MM.1S (cell line): ENCODE measurements at regions not wholly inside any gene's neighbourhood (a gene's known extent, or its start where the extent isn't known, plus 50 kb on each side); places are given as distances from the start of the nearest gene placed in this dataset.

Experiments
- DNase-seq: peaks from one replicate; pipeline ENCODE4 v3.0.0-alpha.2; 2015
- H2AFZ ChIP-seq: fragments of 300-600 bp; sonication (generic); 2 replicates; pipeline ENCODE4 v1.6.0; 2016; ENCODE audit warnings: antibody characterized with exemption, low read length
- H3F3A ChIP-seq: fragments of 300-600 bp; sonication (generic); 2 replicates; pipeline ENCODE4 v1.6.1; 2016; ENCODE audit warnings: mild to moderate bottlenecking, antibody characterized with exemption, low read length, moderate library complexity, mixed read lengths; ENCODE audit not compliant: insufficient read depth
- H3K27ac ChIP-seq: fragments of 300-600 bp; sonication (generic); 2 replicates; pipeline ENCODE4 v1.5.1; 2016; ENCODE audit warnings: mild to moderate bottlenecking, low read length
- H3K27me3 ChIP-seq: fragments of 300-600 bp; sonication (generic); replicated peaks from 2 replicates; pipeline ENCODE4 v1.6.0; 2016; ENCODE audit warnings: low read length; ENCODE audit not compliant: insufficient read depth
- H3K36me3 ChIP-seq: fragments of 300-600 bp; sonication (generic); replicated peaks from 2 replicates; pipeline ENCODE4 v1.6.1; 2016; ENCODE audit warnings: mild to moderate bottlenecking, low read length, mixed read lengths; ENCODE audit not compliant: insufficient read depth
- H3K4me1 ChIP-seq: fragments of 300-600 bp; sonication (generic); 2 replicates; pipeline ENCODE4 v1.6.1; 2016; ENCODE audit warnings: low read length, mixed read lengths
- H3K4me2 ChIP-seq: fragments of 300-600 bp; sonication (generic); 2 replicates; pipeline ENCODE4 v1.6.0; 2016; ENCODE audit warnings: low read depth, low read length
- H3K4me3 ChIP-seq: fragments of 300-600 bp; sonication (generic); 2 replicates; pipeline ENCODE4 v1.5.1; 2016; ENCODE audit warnings: low read length, mixed read lengths
- H3K79me2 ChIP-seq: fragments of 300-600 bp; sonication (generic); 2 replicates; pipeline ENCODE4 v1.6.1; 2016; ENCODE audit warnings: mixed run types, low read length, mixed read lengths
- H3K9ac ChIP-seq: fragments of 300-600 bp; sonication (generic); 2 replicates; pipeline ENCODE4 v1.6.1; 2016; ENCODE audit warnings: low read length, mixed read lengths
- H3K9me2 ChIP-seq: fragments of 300-600 bp; sonication (generic); replicated peaks from 2 replicates; pipeline ENCODE4 v1.6.1; 2016; ENCODE audit warnings: mild to moderate bottlenecking, low read length, mixed read lengths; ENCODE audit not compliant: insufficient read depth
- H3K9me3 ChIP-seq: fragments of 300-600 bp; sonication (generic); replicated peaks from 2 replicates; pipeline ENCODE4 v1.6.1; 2016; ENCODE audit warnings: mild to moderate bottlenecking, low read length, mixed read lengths; ENCODE audit not compliant: insufficient read depth
- H4K20me1 ChIP-seq: fragments of 300-600 bp; sonication (generic); 2 replicates; pipeline ENCODE4 v1.6.1; 2016; ENCODE audit warnings: mild to moderate bottlenecking, low read length, moderate library complexity, mixed read lengths; ENCODE audit not compliant: insufficient read depth
- EZH2 ChIP-seq: fragments of 300-600 bp; sonication (generic); optimal IDR thresholded peaks from 2 replicates; pipeline ENCODE3; 2017; ENCODE audit warnings: low read depth, mild to moderate bottlenecking, antibody characterized with exemption, low read length, mixed read lengths
- EZH2phosphoT487 ChIP-seq: fragments of 300-600 bp; sonication (generic); IDR thresholded peaks from 2 replicates; pipeline ENCODE4 v1.6.1; 2018; ENCODE audit warnings: antibody characterized with exemption, low read length
- TF ChIP-seq, protein P1 (sequence below): fragments of 300-600 bp; sonication (generic); IDR thresholded peaks from 2 replicates; pipeline ENCODE4 v1.5.1; 2016; ENCODE audit warnings: antibody characterized with exemption, low read length, mixed read lengths

GRCh38 chr18:72648481-72648960 is 104.4 kb upstream of the CBLN2 start:
- no peak overlapping the region for H3K27ac ChIP-seq
- DNase-seq, result no peak
- no peaks in the 10 kb centered on the region for H3K4me1 ChIP-seq
- H3F3A ChIP-seq, result no peaks in the 10 kb centered on the region
- no peak overlapping the region for H3K4me2 ChIP-seq
- no peak for TF ChIP-seq EZH2phosphoT487
- TF ChIP-seq, protein P1, sequence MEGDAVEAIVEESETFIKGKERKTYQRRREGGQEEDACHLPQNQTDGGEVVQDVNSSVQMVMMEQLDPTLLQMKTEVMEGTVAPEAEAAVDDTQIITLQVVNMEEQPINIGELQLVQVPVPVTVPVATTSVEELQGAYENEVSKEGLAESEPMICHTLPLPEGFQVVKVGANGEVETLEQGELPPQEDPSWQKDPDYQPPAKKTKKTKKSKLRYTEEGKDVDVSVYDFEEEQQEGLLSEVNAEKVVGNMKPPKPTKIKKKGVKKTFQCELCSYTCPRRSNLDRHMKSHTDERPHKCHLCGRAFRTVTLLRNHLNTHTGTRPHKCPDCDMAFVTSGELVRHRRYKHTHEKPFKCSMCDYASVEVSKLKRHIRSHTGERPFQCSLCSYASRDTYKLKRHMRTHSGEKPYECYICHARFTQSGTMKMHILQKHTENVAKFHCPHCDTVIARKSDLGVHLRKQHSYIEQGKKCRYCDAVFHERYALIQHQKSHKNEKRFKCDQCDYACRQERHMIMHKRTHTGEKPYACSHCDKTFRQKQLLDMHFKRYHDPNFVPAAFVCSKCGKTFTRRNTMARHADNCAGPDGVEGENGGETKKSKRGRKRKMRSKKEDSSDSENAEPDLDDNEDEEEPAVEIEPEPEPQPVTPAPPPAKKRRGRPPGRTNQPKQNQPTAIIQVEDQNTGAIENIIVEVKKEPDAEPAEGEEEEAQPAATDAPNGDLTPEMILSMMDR, result no peak
- TF ChIP-seq EZH2, result no peak
- no peak overlapping the region for H3K4me3 ChIP-seq
- no peaks in the 10 kb centered on the region for H3K79me2 ChIP-seq
- H3K9me3 ChIP-seq, result no peaks in the 10 kb centered on the region
- H3K9ac ChIP-seq, result no peak overlapping the region
- H3K9me2 ChIP-seq, result no peaks in the 10 kb centered on the region
- H3K27me3 ChIP-seq, result no peaks in the 10 kb centered on the region
- no peaks in the 10 kb centered on the region for H3K36me3 ChIP-seq
- H2AFZ ChIP-seq, result no peak overlapping the region
- H4K20me1 ChIP-seq, result no peaks in the 10 kb centered on the region

DNA sequence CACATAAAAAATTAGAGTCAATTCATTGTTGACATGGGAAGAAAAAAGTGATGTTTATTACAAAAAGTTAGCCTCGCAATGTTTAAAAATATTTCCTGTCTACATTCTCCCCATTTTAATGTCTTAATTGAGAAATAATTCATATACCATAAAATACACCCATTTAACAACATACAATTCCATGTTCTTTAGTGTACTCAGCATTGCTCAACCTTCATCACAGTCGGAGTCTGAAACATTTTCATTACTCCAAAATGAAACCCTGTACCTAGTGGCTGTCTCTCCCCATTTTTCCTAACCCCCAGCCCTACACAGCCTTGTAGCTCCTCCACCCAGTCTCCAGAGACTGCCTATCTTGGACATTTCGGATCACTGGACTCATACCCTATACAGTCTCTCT is 103.9 kb upstream of the CBLN2 start:
- no peaks in the 10 kb centered on the region for H3K79me2 ChIP-seq
- no peak for DNase-seq
- H3K27me3 ChIP-seq, result no peaks in the 10 kb centered on the region
- no peak overlapping the region for H3K4me2 ChIP-seq
- no peaks in the 10 kb centered on the region for H4K20me1 ChIP-seq
- no peaks in the 10 kb centered on the region for H3F3A ChIP-seq
- H3K9me2 ChIP-seq, result no peaks in the 10 kb centered on the region
- no peak overlapping the region for H3K9ac ChIP-seq
- H3K9me3 ChIP-seq, result no peaks in the 10 kb centered on the region
- H3K4me1 ChIP-seq, result no peaks in the 10 kb centered on the region
- H3K27ac ChIP-seq, result no peak overlapping the region
- H3K4me3 ChIP-seq, result no peak overlapping the region
- TF ChIP-seq EZH2 (no peak), EZH2phosphoT487 (no peak)
- TF ChIP-seq, protein P1, result no peak
- H2AFZ ChIP-seq, result no peak overlapping the region
- H3K36me3 ChIP-seq, result no peaks in the 10 kb centered on the region

DNA sequence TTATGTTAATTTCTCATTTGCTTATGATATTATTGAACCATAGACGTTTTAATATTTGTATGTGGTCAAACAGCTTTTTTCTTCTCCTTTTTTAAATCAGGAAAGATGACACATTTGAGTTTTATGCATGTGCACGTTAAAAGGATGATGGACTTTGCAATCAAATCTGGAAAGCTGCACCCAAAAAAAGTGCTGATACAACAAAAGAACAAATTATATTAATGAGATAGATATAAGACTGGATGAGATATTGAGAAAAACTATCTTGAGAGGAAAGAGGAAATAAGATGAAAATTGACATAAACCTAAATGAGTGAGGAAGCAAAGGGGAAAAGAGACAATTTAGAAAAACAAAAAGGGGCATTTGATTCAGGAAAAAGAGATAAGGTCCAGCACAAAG is 96.4 kb upstream of the CBLN2 start:
- Histone ChIP-seq H4K20me1 (no peaks in the 10 kb centered on the region), H3K27me3 (no peaks in the 10 kb centered on the region), H3K4me3 (no peak overlapping the region), H3K4me1 (no peaks in the 10 kb centered on the region), H2AFZ (no peak overlapping the region), H3K27ac (no peak overlapping the region), H3K9me3 (no peaks in the 10 kb centered on the region), H3K36me3 (no peaks in the 10 kb centered on the region), H3K9me2 (no peaks in the 10 kb centered on the region), H3F3A (no peaks in the 10 kb centered on the region), H3K9ac (no peak overlapping the region), H3K79me2 (no peaks in the 10 kb centered on the region), H3K4me2 (no peak overlapping the region)
- TF ChIP-seq EZH2phosphoT487, result no peak
- TF ChIP-seq, protein P1, result no peak
- no peak for TF ChIP-seq EZH2
- DNase-seq, result no peak
